Activated T-helper 9 cell treated with anti-CD3 and anti-CD28 coated beads, Interleukin-2, amount 50 U/mL, for 16 hours (primary cell): ENCODE measurements at regions not wholly inside any gene's neighbourhood (a gene's known extent, or its start where the extent isn't known, plus 50 kb on each side); places are given as distances from the start of the nearest gene placed in this dataset.

Experiments used
- DNase-seq: peaks from one replicate; pipeline ENCODE4 v3.0.0-alpha.2; 2020; ENCODE audit warnings: low read depth

- no peak for DNase-seq
Observed at GRCh38 chr2:230642966-230643365, 69.7 kb upstream of the CAB39 start.

GRCh38 chr2:230643576-230644291 is 68.9 kb upstream of the CAB39 start:
- DNase-seq = peak; percentile 57

- no peak for DNase-seq
Observed at GRCh38 chr2:230644356-230644935, 68.2 kb upstream of the CAB39 start.

GRCh38 chr2:230648356-230648755 is 64.3 kb upstream of the CAB39 start:
- no peak for DNase-seq

- DNase-seq = no peak
Observed at GRCh38 chr2:230650585-230651137, 62.0 kb upstream of the CAB39 start.

- no peak for DNase-seq
Observed at GRCh38 chr2:230654057-230654456, 58.6 kb upstream of the CAB39 start.

- no peak for DNase-seq
Observed at GRCh38 chr2:230657462-230657861, 55.2 kb upstream of the CAB39 start.

GRCh38 chr2:230657906-230658305 is 54.7 kb upstream of the CAB39 start:
- DNase-seq = no peak

GRCh38 chr2:230658577-230658876 is 54.1 kb upstream of the CAB39 start:
- no peak for DNase-seq

- peak; percentile 49 for DNase-seq
Observed at GRCh38 chr2:230658877-230659652, 53.6 kb upstream of the CAB39 start.

- no peak for DNase-seq
Observed at GRCh38 chr2:230660294-230661060, 52.2 kb upstream of the CAB39 start.

GRCh38 chr2:230661072-230661957 is 51.3 kb upstream of the CAB39 start:
- peak; percentile 21 for DNase-seq
